GM12891 (cell line): ENCODE measurements at regions not wholly inside any gene's neighbourhood (a gene's known extent, or its start where the extent isn't known, plus 50 kb on each side); places are given as distances from the start of the nearest gene placed in this dataset.

Experiments
- POLR2A ChIP-seq: IDR thresholded peaks from 2 replicates; pipeline ENCODE4 v1.6.1; 2011; ENCODE audit warnings: low read depth, low read length, control low read depth
- POLR2AphosphoS5 ChIP-seq: IDR thresholded peaks from 2 replicates; pipeline ENCODE4 v1.6.1; 2011; ENCODE audit warnings: low read depth, low read length, control low read depth
- SPI1 ChIP-seq: IDR thresholded peaks from 2 replicates; pipeline ENCODE4 v1.6.1; 2011; ENCODE audit warnings: low read depth, low read length, control low read depth

DNA sequence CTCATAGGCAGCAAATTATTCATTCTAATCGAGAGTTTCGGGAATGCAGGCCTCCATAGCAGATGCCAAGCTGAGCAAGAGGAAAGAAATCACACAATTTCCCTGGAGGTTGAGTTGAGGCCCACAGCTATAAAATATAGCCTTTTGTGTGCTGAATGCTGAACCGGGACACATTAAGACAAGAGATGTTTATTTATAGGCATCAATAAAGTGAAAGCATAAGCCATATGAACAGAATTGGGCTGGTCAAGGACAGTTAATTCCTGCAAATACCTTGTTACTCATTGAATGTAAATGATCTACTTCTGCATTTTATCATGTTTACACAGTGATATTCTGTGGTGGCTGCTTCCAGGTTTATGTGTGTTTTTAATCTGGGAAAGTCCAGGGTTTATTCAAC lies 461.7 kb downstream of the KLF12 start:
- TF ChIP-seq SPI1 (no peak), POLR2AphosphoS5 (no peak), POLR2A (no peak)
